ENCODE measurements at regions not wholly inside any gene's neighbourhood (a gene's known extent, or its start where the extent isn't known, plus 50 kb on each side); places are given as distances from the start of the nearest gene placed in this dataset.

DNA sequence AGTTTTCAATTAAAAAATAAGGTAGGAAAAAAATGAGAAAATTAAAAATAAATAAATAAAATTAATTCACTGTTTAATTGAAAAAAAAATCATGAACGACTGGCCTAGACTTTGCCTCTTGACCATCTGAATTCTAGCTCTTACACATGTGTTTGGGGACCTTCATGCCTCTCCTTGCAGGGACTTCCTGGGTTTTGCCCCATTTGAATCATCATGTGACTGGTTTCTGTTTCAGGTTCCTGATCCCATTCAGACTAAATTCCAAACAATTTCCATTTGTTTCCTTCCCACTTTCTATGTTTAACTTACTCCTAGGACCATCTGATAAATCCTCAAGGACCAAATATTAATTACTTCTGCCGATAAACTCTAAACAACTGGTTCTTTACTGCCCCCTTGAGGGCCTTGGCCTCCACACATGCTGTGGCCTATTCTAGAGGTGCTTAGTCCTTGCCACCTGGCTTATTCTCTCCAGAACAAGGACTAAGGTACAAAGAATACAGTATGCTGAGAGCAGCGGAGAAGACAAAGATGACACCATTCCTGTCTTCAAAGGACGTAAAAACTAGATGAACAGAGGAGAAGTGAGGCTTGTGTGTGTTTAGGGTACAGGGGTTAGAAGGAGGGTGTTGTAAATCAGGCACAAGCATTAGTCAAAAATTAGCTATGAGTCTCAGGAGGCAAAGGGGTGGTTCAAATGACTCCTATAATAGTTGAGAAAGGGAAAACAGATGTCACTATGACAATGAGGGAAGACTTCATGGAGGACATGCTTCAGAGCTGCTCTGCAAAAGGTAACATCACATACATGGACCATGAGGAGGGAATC lies 125.8 kb upstream of the AVPR1A start:
- Histone ChIP-seq H3K9ac (ENCODE audit: low read depth, low read length) (no peak overlapping the region), H3K4me3 (ENCODE audit: insufficient read depth, low read depth, low read length) (no peak overlapping the region), H2BK15ac (ENCODE audit: low read depth, low read length) (no peak overlapping the region), H4K91ac (ENCODE audit: insufficient read depth, low read depth, low read length) (no peak overlapping the region), H2BK5ac (ENCODE audit: low read depth, low read length, poor library complexity, severe bottlenecking) (no peak overlapping the region), H3K14ac (replicated peaks; ENCODE audit: low read depth, low read length) (no peak overlapping the region), H3K9me1 (ENCODE audit: insufficient read depth, low read length) (no peaks in the 10 kb centered on the region), H3K23ac (ENCODE audit: low read depth, low read length) (no peak overlapping the region), H2BK120ac (ENCODE audit: low read depth, low read length) (no peak overlapping the region), H2AK9ac (replicated peaks; ENCODE audit: low read depth, low read length, poor library complexity) (no peak overlapping the region), H3K4me1 (ENCODE audit: control insufficient read depth, insufficient read depth, low read length) (no peaks in the 10 kb centered on the region), H4K20me1 (ENCODE audit: insufficient read depth, low read length) (no peaks in the 10 kb centered on the region), H2AK5ac (ENCODE audit: low read depth, low read length) (no peak overlapping the region), H3K56ac (ENCODE audit: extremely low read depth, insufficient read depth, low read length) (no peak overlapping the region), H3K27ac (ENCODE audit: insufficient read depth, low read length) (no peak overlapping the region), H3K9me3 (ENCODE audit: control insufficient read depth, insufficient read depth, low read length) (no peaks in the 10 kb centered on the region), H3K4me2 (ENCODE audit: low read depth, low read length) (no peak overlapping the region), H2AFZ (replicated peaks; ENCODE audit: low read length, poor library complexity) (no peak overlapping the region), H3K36me3 (ENCODE audit: control insufficient read depth, insufficient read depth, low read length) (no peaks in the 10 kb centered on the region), H4K5ac (ENCODE audit: low read depth, low read length) (no peak overlapping the region), H3K27me3 (ENCODE audit: control insufficient read depth, insufficient read depth, low read length) (no peaks in the 10 kb centered on the region), H3K79me1 (ENCODE audit: low read depth in 1 of 2, low read length in 2 of 2) (no peaks in the 10 kb centered on the region), H3K18ac (ENCODE audit: low read depth, low read length) (no peak overlapping the region), H3K4ac (ENCODE audit: low read depth, low read length) (no peak overlapping the region), H4K8ac (ENCODE audit: low read depth in 2 of 2, low read length in 2 of 2) (no peak overlapping the region), H2BK20ac (ENCODE audit: low read depth, low read length) (no peak overlapping the region)
- in situ Hi-C loops (cut with MboI; ENCODE audit: low sequenced_read_pairs) (no loop called here), dilution Hi-C loops (cut with HindIII; ENCODE audit: low sequenced_read_pairs, unreplicated experiment) (no loop called here), intact Hi-C loops (cut with micrococcal nuclease) (loop anchor here (2.0 kb wide), 1 partner anchor 174 kb away; no protein-coding TSS in a partner anchor)
- peak; percentile 4 for DNase-seq
- TF ChIP-seq, protein P1, sequence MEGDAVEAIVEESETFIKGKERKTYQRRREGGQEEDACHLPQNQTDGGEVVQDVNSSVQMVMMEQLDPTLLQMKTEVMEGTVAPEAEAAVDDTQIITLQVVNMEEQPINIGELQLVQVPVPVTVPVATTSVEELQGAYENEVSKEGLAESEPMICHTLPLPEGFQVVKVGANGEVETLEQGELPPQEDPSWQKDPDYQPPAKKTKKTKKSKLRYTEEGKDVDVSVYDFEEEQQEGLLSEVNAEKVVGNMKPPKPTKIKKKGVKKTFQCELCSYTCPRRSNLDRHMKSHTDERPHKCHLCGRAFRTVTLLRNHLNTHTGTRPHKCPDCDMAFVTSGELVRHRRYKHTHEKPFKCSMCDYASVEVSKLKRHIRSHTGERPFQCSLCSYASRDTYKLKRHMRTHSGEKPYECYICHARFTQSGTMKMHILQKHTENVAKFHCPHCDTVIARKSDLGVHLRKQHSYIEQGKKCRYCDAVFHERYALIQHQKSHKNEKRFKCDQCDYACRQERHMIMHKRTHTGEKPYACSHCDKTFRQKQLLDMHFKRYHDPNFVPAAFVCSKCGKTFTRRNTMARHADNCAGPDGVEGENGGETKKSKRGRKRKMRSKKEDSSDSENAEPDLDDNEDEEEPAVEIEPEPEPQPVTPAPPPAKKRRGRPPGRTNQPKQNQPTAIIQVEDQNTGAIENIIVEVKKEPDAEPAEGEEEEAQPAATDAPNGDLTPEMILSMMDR (conservative IDR thresholded peaks at IDR 0.05; ENCODE audit: low read depth, low read length) = peak; percentile 46
- TF ChIP-seq RAD21 (IDR thresholded peaks at IDR 0.05; ENCODE audit: low read length) (peak; percentile 31), CHD1 (IDR thresholded peaks at IDR 0.05; ENCODE audit: low read depth, low read length) (no peak), POLR2A (IDR thresholded peaks at IDR 0.05; ENCODE audit: low read depth, low read length) (no peak)
- no TSS peak for BruUV-seq (replicated peaks)
- ChIA-PET POLR2A (ENCODE audit: unreplicated experiment) (no interaction called here), CTCF (interaction anchor here (0.7 kb wide), 1 partner anchor 39 kb away, joined by 3 read pairs; no protein-coding TSS in a partner anchor)
- no peak; the same call in 1 of the 2 replicates for ATAC-seq (ENCODE audit: low read depth)
- 20% methylated on average over 1 of the region's 4 CpGs; no CpG with 5 or more reads in 1 of the 2 experiments for WGBS, 2 experiments (ENCODE audit: extremely low coverage in 2 of 2, insufficient read length in 1 of 2)
